HL-60 (cell line): ENCODE measurements at regions not wholly inside any gene's neighbourhood (a gene's known extent, or its start where the extent isn't known, plus 50 kb on each side); places are given as distances from the start of the nearest gene placed in this dataset.

ENCODE experiments used
- GABPA ChIP-seq: IDR thresholded peaks from 2 replicates; pipeline ENCODE4 v1.6.1; 2012; ENCODE audit warnings: low read depth
- POLR2AphosphoS5 ChIP-seq: IDR thresholded peaks from 2 replicates; pipeline ENCODE4 v1.6.1; 2012; ENCODE audit warnings: low read depth
- TF ChIP-seq, protein P1 (sequence below): IDR thresholded peaks from one replicate; pipeline ENCODE4 v1.5.1; 2011; ENCODE audit warnings: low read length, control low read depth, inconsistent platforms; ENCODE audit not compliant: insufficient read depth
- TF ChIP-seq, protein P2 (sequence below): IDR thresholded peaks from 2 replicates; pipeline ENCODE4 v1.6.1; 2012; ENCODE audit warnings: low read depth; ENCODE audit not compliant: insufficient replicate concordance

DNA sequence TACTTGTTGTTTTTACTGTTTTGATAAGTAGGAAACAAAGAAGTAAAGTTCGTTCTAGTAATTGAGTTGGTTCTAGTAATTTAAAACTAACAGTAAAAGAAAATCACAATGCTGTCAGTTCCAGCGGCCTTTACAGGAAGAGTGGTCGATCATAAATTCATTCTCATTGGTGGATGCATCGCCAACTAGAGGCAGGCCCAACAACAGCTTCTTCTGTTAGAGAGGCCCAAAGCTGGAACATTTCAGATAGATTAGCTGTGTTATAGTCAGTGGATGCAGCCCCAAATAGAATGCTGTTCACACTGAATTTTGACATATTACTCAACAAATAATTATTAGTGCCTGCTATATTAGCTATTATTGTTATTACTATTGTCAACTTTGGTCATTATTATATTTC, 80.8 kb downstream of the ARRDC3 start:
- TF ChIP-seq, protein P1, sequence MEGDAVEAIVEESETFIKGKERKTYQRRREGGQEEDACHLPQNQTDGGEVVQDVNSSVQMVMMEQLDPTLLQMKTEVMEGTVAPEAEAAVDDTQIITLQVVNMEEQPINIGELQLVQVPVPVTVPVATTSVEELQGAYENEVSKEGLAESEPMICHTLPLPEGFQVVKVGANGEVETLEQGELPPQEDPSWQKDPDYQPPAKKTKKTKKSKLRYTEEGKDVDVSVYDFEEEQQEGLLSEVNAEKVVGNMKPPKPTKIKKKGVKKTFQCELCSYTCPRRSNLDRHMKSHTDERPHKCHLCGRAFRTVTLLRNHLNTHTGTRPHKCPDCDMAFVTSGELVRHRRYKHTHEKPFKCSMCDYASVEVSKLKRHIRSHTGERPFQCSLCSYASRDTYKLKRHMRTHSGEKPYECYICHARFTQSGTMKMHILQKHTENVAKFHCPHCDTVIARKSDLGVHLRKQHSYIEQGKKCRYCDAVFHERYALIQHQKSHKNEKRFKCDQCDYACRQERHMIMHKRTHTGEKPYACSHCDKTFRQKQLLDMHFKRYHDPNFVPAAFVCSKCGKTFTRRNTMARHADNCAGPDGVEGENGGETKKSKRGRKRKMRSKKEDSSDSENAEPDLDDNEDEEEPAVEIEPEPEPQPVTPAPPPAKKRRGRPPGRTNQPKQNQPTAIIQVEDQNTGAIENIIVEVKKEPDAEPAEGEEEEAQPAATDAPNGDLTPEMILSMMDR = no peak
- TF ChIP-seq POLR2AphosphoS5 (no peak), GABPA (no peak)
- TF ChIP-seq, protein P2, sequence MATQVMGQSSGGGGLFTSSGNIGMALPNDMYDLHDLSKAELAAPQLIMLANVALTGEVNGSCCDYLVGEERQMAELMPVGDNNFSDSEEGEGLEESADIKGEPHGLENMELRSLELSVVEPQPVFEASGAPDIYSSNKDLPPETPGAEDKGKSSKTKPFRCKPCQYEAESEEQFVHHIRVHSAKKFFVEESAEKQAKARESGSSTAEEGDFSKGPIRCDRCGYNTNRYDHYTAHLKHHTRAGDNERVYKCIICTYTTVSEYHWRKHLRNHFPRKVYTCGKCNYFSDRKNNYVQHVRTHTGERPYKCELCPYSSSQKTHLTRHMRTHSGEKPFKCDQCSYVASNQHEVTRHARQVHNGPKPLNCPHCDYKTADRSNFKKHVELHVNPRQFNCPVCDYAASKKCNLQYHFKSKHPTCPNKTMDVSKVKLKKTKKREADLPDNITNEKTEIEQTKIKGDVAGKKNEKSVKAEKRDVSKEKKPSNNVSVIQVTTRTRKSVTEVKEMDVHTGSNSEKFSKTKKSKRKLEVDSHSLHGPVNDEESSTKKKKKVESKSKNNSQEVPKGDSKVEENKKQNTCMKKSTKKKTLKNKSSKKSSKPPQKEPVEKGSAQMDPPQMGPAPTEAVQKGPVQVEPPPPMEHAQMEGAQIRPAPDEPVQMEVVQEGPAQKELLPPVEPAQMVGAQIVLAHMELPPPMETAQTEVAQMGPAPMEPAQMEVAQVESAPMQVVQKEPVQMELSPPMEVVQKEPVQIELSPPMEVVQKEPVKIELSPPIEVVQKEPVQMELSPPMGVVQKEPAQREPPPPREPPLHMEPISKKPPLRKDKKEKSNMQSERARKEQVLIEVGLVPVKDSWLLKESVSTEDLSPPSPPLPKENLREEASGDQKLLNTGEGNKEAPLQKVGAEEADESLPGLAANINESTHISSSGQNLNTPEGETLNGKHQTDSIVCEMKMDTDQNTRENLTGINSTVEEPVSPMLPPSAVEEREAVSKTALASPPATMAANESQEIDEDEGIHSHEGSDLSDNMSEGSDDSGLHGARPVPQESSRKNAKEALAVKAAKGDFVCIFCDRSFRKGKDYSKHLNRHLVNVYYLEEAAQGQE = no peak
